Stimulated activated CD4-positive, alpha-beta T cell treated with anti-CD3 and anti-CD28 coated beads, TNF-alpha, amount 100 ng/mL, for 24 hours (primary cell): ENCODE measurements at regions not wholly inside any gene's neighbourhood (a gene's known extent, or its start where the extent isn't known, plus 50 kb on each side); places are given as distances from the start of the nearest gene placed in this dataset.

Experiments used
- DNase-seq, 3 experiments: peaks; one replicate each; pipeline ENCODE4 v3.0.0-alpha.2; 2020; ENCODE audit warnings: low read depth in 3 of 3

DNA sequence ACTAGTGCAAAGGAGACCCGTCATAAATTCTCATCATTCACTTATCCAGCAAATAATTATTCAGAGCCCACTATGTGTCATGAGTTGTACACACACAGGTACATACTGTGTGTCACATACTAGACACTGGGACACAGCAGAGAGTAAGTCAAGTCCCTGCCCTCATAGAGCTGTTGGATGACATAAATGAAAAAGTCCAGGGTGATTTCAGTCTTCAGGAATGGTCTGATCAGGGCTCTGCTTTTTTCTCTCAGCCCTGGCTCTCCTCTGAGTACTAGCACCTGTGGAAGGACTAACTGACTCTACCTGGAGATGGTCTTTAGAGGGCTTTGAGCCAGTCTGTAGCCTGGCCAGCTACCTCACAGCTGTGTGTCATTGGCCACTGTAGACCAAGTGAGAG lies 198.0 kb upstream of the LEF1 start:
- DNase-seq: no peak

- DNase-seq: no peak
Measured at GRCh38 chr4:108365551-108365950, 196.8 kb upstream of the LEF1 start.

DNA sequence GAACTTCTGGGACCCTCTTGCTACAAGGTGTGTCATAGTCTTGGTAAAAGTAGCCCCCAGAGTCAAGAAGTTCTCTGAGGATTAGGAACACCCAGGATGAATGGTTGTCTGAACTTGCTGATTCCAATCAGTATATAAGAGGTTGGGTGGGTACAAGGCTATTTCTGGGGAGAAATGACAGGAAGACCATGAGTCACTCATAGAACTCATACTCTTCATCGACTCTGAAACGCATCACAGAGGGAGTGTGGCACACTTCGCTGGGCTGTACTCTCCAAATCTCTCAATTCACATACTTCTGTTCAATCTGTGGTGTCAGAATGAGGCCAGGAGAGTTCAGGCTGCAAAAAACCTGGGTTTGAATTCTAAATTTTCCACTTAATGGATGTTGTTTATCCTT lies 193.2 kb upstream of the LEF1 start:
- no peak for DNase-seq

DNA sequence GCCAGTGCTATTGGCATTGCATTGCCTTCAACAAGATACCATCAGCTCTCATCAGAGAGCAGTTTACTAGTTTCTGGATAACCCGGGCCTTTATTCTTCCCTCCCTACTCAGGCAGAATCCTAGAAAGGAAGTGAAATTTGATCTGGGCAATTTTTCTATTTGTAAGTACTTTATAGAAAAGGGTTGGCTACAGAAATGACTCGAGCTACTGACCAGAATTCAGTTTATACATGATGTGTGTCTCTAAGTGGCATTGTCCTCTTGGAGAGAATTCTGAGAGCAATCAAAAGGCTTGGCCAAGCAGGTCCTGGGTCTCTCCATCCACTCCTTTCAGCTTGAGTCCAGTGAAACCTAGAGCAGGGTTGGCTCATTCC lies 192.7 kb upstream of the LEF1 start:
- no peak for DNase-seq

GRCh38 chr4:108360754-108361445 lies 192.2 kb upstream of the LEF1 start:
- DNase-seq: no peak

DNA sequence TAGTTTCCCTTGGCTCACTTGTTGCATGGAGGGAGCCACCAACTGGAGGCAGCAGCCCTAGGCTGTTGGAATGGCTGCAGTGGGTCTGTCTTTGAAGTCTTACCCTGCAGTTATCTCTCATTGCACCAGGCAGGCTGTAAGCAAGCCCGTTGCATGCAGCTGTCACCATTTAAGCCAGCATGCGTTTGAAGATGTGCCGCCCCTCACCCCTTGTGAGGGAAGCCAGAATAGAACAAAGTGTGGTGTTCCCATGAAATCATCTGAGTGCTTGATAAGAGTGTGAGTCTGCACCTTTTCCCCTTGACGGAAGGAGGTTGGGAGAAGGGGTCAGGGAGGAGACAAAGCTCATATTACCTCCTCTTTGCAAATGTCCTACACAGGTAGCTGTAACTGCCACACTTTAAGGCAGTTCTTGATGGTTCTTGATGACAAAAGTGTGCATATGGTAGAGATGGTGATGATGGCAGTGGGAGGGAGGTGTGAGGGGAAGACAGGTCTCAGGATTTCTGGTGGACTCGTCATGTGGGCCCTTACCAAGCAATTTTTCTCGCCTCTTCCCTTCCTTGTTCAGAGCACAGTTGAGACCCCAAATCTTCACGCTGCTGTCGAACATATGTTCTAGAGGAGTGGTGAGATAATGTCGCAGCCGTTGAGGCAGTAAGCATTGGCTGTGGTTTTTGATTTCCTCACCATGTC lies 191.4 kb upstream of the LEF1 start:
- DNase-seq: no peak

- DNase-seq: no peak
Measured at GRCh38 chr4:108359130-108359985, 190.6 kb upstream of the LEF1 start.

DNA sequence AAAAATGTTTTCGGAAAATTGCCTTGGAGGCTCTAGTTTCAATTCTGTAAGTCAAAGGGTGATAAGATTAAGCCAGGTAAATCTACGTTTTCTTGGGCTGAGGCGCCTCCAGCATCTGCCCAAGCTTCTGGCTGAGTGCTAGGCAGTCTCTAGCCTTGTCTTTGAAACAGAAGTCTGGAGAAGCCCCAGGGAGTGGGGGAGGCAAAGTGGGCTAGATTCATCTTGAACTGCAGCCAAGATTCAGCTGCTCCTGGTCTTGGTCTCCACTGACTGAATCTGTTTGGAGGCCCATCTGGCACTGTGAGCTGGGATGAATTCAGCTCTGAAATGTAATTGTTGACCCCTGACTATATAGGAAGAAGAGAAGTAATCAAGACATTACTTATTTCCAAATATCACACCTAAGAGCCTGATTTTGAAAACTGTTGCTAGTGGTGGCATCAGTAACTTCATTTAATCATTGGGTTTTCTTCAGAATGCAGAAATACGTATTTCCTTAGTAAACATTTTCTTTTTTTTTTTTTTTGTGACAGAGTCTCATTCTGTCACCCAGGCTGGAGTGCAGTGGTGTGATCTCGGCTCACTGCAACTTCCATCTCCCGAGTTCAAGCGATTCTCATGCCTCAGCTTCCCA lies 187.3 kb upstream of the LEF1 start:
- DNase-seq: no peak

DNA sequence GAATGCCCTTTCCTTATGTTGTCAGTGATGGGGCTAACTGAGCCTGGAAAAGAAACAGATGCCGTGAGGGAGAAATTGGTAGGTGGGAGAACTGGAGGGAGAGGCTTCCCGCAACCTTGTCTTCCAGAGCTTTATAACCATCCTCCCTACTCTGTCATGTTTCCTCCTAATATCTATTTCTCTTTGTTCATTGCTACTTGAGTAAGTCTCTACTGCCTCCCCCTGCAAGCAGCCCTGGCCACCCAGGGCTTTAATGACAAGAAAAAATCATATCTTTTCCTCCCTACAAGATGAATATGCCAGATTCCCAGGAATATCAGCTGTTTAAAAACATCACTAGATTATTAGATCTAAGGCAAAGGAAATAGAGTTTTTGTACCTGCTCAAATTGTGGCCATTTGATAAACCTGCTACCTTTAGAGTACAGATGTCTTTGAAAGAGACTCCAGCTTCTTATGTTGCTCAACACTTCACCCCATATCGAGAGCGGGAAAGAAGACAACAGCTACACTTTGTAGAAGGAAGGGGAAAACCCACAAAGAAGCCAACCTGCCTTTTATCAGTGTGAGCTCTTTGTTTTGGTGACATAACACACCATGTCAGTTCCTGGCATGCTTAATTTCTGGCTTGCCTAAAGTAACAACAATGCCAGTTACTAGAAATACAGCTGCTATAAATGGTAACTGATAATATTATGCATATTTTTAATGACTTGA lies 186.6 kb upstream of the LEF1 start:
- DNase-seq: no peak

DNA sequence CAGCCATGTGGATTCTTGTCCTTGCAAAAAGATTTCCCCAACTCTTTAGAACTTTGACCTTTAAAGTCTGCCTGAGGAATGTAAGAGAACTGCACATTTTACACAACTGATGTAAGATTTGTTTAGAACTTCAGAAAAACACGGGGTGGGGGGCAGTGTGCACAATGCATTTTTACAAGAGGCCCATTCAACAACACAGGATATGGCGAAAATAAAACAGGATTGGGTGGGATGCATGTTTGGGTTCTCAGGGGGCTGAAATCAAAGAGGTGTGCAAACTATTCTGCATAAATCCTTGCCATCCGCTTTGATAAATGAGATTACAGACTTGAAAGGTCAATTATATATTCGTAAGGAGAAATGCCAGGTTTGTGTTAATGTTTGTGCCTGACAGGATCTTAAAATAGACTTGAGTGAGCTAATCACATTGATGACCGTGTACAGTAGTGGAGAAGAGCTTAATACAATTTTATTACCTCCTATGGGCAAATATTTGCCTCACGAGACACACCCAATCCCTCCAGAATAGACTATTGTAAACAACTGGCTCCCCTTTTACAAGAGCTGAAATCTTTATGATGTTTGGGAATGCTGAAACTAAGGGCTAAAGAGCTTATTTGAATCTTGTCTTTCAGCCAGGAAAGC lies 184.1 kb upstream of the LEF1 start:
- DNase-seq: no peak

GRCh38 chr4:108351791-108352190 lies 183.1 kb upstream of the LEF1 start:
- DNase-seq: no peak

DNA sequence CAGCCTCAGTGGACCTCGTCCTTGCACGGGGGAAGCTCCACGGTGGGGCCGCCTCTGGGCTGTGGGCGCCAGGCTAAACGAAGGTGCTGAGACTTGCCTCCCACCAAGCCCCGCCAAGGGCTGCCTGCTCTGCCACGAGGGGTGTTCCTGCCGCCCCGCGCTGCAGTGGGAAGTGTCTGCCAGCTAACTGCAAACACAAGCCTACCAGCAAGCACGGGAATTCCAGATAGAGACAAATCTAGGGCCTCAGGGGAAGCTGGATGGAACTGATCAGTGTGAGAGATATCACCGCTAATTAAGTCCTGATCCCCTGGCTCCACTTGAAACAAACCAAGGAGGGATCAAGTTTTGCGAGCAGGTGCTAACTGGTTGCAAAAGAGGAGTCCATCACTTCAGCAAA lies 181.6 kb upstream of the LEF1 start:
- no peak for DNase-seq

- DNase-seq: no peak
Measured at GRCh38 chr4:108346818-108347210, 178.1 kb upstream of the LEF1 start.

GRCh38 chr4:108345862-108346817 lies 177.4 kb upstream of the LEF1 start:
- DNase-seq: no peak

DNA sequence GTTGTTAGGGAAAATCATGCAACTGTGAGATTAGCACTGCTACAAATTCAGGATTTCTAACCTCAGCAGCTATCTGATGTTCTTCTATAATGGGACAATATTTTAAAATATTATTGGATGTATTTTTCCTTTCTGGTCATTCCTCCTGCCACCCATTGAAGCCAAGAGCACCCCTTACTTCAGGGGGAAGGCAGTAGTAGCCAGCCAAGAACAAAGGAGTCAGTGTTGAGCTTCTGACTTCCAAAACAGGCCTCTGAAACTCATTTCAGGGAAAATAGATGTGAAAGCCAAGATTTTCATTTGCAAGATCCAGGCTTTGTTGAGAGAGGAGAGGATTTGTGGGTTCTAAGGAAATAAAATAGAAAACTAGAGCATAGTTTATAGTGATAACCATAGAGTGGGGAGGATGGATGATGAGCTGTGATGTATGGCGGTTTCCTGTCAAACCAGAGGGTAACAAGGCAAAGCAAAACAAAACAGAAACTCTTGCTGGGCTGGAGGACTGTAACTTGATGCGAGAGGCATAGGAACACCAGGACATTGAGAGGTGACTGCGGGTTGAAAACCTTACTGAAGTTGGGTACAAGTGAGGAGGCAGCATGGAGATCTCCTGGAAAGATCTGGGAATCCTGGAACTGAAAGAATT lies 173.7 kb upstream of the LEF1 start:
- no peak for DNase-seq

DNA sequence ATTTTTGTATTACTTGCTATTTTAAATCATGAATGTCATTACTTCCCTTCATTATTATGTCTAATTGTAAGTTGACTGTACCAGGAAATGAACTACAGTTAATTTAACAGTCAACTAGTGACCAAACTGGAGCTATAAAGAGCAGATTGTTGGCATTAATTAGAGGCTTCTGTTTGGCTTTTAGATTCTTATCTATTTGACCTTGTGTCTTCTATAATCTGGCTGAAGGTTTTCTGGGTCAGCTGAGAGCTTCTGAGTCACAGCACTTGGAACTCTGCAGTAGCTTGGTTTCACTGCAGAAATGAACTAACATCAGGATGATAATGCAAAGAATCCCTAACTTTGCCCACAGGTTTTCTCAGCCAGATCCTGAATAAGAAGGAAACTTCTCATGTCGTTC lies 169.2 kb upstream of the LEF1 start:
- no peak for DNase-seq

- DNase-seq: no peak
Measured at GRCh38 chr4:108336076-108336475, 167.3 kb upstream of the LEF1 start.

DNA sequence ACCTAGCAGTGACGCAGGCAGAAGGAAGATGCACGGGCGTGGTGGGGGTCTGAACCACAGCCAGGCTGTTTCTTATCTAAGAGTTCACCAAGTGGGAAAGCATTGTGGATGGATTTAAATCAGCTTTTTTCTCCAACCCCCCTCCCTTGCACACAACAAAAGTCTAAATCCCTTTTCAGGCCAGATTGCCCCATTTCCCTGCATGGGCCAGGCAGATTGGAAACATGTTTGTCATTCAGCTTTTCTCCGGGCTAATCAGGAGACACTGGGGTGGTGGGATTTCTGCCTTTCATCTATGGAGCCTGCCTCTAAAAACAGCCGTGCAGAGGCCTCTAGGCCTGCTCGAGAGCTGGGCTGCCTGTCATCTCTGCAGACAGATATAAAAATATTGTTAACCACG lies 166.3 kb upstream of the LEF1 start:
- DNase-seq: no peak

DNA sequence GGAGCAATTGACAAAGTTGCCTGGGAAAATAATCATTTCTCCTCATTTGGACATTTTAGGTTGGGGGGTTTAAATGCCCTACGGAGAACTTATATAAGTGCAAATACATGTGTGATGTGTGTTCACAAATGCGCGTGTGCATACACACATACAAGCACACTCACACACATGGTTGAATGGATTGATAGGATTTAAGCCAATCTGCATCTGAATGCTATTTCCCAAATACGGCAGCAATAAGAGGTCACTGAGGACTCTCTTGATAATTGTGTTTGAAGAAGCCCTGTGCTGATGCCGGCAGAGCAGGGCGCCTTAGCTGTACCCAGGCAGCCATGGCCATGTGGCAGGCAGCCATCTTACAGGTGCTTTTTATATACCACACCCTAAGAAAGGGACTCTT lies 165.3 kb upstream of the LEF1 start:
- DNase-seq: no peak
